HCT116 (cell line): ENCODE measurements at regions not wholly inside any gene's neighbourhood (a gene's known extent, or its start where the extent isn't known, plus 50 kb on each side); places are given as distances from the start of the nearest gene placed in this dataset.

Experiments used
- ATAC-seq: fragments of 200-7000 bp; cut with Tn5 transposase; 2 replicates; pipeline ENCODE4 v1.9.1; 2020; ENCODE audit warnings: mild to moderate bottlenecking, moderate library complexity
- BruUV-seq: library from RNA; stranded (reverse); fragments of 400-500 nt; replicated peaks from 2 replicates; lab custom pipeline; 2021; lab: Mats Ljungman, UMichigan
- CTCF ChIA-PET: fragments of 300-600 bp; sonication (Branson Sonifier 250); formaldehyde crosslinking; loops from one replicate; lab custom pipeline; 2021; ENCODE audit warnings: antibody characterized with exemption; lab: Charles Lee
- POLR2A ChIA-PET: fragments of 300-600, 350-600 bp; sonication (Branson Sonifier 250); formaldehyde crosslinking; loops from one replicate; lab custom pipeline; 2021; ENCODE audit warnings: antibody characterized with exemption; lab: Charles Lee
- RAD21 ChIA-PET, 2 experiments: fragments of 300-600 bp; sonication (Branson Sonifier 250); formaldehyde crosslinking; loops; one replicate each; lab custom pipeline; 2023; ENCODE audit warnings: low total read pairs in 2 of 2; ENCODE audit not compliant: uncharacterized antibody in 2 of 2, unreplicated experiment in 2 of 2, low non-redundant PET in 1 of 2; lab: Charles Lee
- DNase-seq: peaks from one replicate; pipeline ENCODE4 v3.0.0-alpha.2; 2010; ENCODE audit warnings: low read depth, low spot score
- H2AFZ ChIP-seq: fragments of 200-600 bp; shearing (Covaris generic), sonication (generic); 2 replicates; pipeline ENCODE4 v1.6.1; 2017; ENCODE audit warnings: low read depth, mixed run types, mixed read lengths, antibody characterized with exemption, low read length; ENCODE audit not compliant: poor library complexity, severe bottlenecking
- H3K27ac ChIP-seq: 2 replicates; pipeline ENCODE4 v1.5.1; 2012; ENCODE audit warnings: low read depth, low read length
- H3K27me3 ChIP-seq: fragments of 200-600 bp; sonication (generic); 2 replicates; pipeline ENCODE4 v1.6.1; 2016; ENCODE audit warnings: mixed run types, low read length, mixed read lengths; ENCODE audit not compliant: insufficient read depth
- H3K36me3 ChIP-seq, 2 experiments: fragments of 200-500 bp in 1 of 2; fragments of 200-600 bp in 1 of 2; sonication (Bioruptor generic) in 1 of 2; sonication (generic) in 1 of 2; 2 replicates each; pipeline versions ENCODE4 v1.5.1 to v1.6.1; 2014 to 2016; ENCODE audit warnings: low read length in 2 of 2, inconsistent platforms in 1 of 2, mixed read lengths in 1 of 2, mixed run types in 1 of 2; ENCODE audit not compliant: insufficient read depth in 2 of 2, control insufficient read depth in 1 of 2
- H3K4me1 ChIP-seq, 2 experiments: fragments of 200-600 bp in 1 of 2; sonication (generic) in 1 of 2; 2 replicates each; pipeline versions ENCODE4 v1.5.1 to v1.6.1; 2012 to 2017; ENCODE audit warnings: low read length in 2 of 2, inconsistent platforms in 1 of 2, mild to moderate bottlenecking in 1 of 2, mixed read lengths in 1 of 2, mixed run types in 1 of 2, moderate library complexity in 1 of 2; ENCODE audit not compliant: insufficient read depth in 2 of 2, control insufficient read depth in 1 of 2
- H3K4me2 ChIP-seq: fragments of 200-600 bp; sonication (generic); 2 replicates; pipeline ENCODE4 v1.6.1; 2017; ENCODE audit warnings: mixed run types, low read length, mixed read lengths
- H3K4me3 ChIP-seq, 2 experiments: fragments of 200-600 bp in 1 of 2; sonication (generic) in 1 of 2; replicated peaks in 1 of 2; 2 replicates each; pipeline ENCODE4 v1.5.1; 2011 to 2016; ENCODE audit warnings: low read length in 2 of 2, control low read depth in 1 of 2, low read depth in 1 of 2, mild to moderate bottlenecking in 1 of 2, mixed read lengths in 1 of 2, mixed run types in 1 of 2
- H3K79me2 ChIP-seq: fragments of 200-600 bp; sonication (generic); 2 replicates; pipeline ENCODE4 v1.6.1; 2017; ENCODE audit warnings: mild to moderate bottlenecking, mixed run types, low read length, moderate library complexity, mixed read lengths; ENCODE audit not compliant: insufficient read depth
- H3K9ac ChIP-seq: fragments of 200-600 bp; sonication (generic); 2 replicates; pipeline ENCODE4 v1.6.1; 2016; ENCODE audit warnings: low read length, mixed read lengths
- H3K9me2 ChIP-seq: fragments of 200-600 bp; sonication (generic), shearing (Covaris generic); 2 replicates; pipeline ENCODE4 v1.6.1; 2017; ENCODE audit warnings: mixed run types, mild to moderate bottlenecking, moderate library complexity; ENCODE audit not compliant: insufficient read depth
- H3K9me3 ChIP-seq, 2 experiments: fragments of 200-500 bp in 1 of 2; fragments of 200-600 bp in 1 of 2; sonication (Bioruptor generic) in 1 of 2; sonication (generic) in 1 of 2; 2 replicates each; pipeline ENCODE4 v1.6.1; 2014 to 2017; ENCODE audit warnings: low read length in 2 of 2, mixed read lengths in 2 of 2, inconsistent platforms in 1 of 2, low read depth in 1 of 2, mild to moderate bottlenecking in 1 of 2, mixed run types in 1 of 2, moderate library complexity in 1 of 2; ENCODE audit not compliant: control insufficient read depth in 1 of 2, insufficient read depth in 1 of 2
- H4K20me1 ChIP-seq: fragments of 200-600 bp; sonication (generic), shearing (Covaris generic); 2 replicates; pipeline ENCODE4 v1.6.1; 2017; ENCODE audit warnings: mixed run types, mild to moderate bottlenecking, moderate library complexity; ENCODE audit not compliant: insufficient read depth
- CBX3 ChIP-seq: IDR thresholded peaks from 2 replicates; pipeline ENCODE4 v1.6.1; 2012; ENCODE audit warnings: low read depth
- CEBPB ChIP-seq: IDR thresholded peaks from 2 replicates; pipeline ENCODE4 v1.6.1; 2012; ENCODE audit warnings: low read depth
- JUND ChIP-seq: IDR thresholded peaks from 2 replicates; pipeline ENCODE4 v1.6.1; 2012
- POLR2AphosphoS5 ChIP-seq: IDR thresholded peaks from 2 replicates; pipeline ENCODE4 v1.6.1; 2011; ENCODE audit warnings: mild to moderate bottlenecking, low read depth, low read length, moderate library complexity
- RAD21 ChIP-seq: IDR thresholded peaks from 2 replicates; pipeline ENCODE4 v1.6.1; 2012; ENCODE audit warnings: low read depth, mild to moderate bottlenecking
- SP1 ChIP-seq: IDR thresholded peaks from 2 replicates; pipeline ENCODE4 v1.6.1; 2012; ENCODE audit warnings: low read depth
- TCF7L2 ChIP-seq: IDR thresholded peaks from 2 replicates; pipeline ENCODE4 v1.7.0; 2011; ENCODE audit warnings: borderline replicate concordance, inconsistent platforms; ENCODE audit not compliant: insufficient read depth, insufficient read length; ENCODE audit errors: extremely low read depth
- YY1 ChIP-seq: IDR thresholded peaks from 2 replicates; pipeline ENCODE4 v1.6.1; 2011; ENCODE audit warnings: low read length, low read depth, moderate library complexity, mild to moderate bottlenecking; ENCODE audit not compliant: insufficient replicate concordance; ENCODE audit errors: extremely low read depth
- ZFX ChIP-seq: fragments of 450-650 bp; IDR thresholded peaks from 2 replicates; pipeline ENCODE4 v1.6.1; 2017
- intact Hi-C: fragments of 100-400 bp; cut with micrococcal nuclease; formaldehyde crosslinking; loops from 2 replicates; pipeline ENCODE4 v1.10.0; 2022
- TF ChIP-seq, protein P1 (sequence below): IDR thresholded peaks from 2 replicates; pipeline ENCODE4 v1.6.1; 2012
- TF ChIP-seq, protein P2 (sequence below): IDR thresholded peaks from 2 replicates; pipeline ENCODE4 v1.6.1; 2011; ENCODE audit warnings: mild to moderate bottlenecking, low read length, moderate library complexity; ENCODE audit not compliant: insufficient replicate concordance; ENCODE audit errors: extremely low read depth

DNA sequence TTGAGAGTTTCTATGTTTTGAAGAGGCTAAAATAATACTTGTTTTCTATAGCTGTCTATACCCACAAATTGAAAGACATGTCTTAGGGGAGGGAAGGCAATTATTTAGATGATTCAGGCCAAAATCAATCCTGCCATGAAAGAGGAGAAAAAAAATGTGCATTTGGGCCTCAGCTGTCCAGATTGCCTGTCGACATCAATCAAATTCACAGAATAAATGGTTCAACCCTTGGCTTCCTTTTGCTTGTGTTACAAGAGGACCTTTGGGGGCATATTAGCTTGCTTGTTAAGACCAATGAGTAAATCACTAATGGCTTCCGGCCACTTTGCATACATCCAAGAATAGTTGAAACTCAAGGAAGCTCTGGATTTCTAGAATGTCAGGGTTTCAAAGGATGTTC is 900.8 kb upstream of the CELF4 start:
- DNase-seq: no peak

DNA sequence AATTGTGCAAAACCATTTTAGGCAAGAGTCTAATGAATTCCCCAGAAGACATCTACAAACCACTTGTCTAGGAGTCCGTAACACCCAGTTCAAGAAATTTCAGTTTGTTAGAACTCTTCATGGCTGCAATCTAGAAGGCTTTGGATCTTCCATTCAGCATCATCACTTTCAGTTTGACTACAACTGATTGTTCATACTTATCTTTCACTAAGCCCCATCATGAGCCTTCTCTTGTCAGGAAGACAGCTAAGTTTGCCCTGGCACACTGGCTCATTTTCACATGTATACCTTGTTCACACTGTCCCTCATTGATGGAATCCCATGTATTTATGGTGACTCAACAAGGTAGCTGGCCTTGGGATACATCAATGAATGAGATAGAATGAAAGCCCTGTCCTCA is 898.4 kb upstream of the CELF4 start:
- H3K36me3 ChIP-seq: no peaks in the 10 kb centered on the region
- no peak overlapping the region for H3K4me3 ChIP-seq
- no peaks in the 10 kb centered on the region for H3K27me3 ChIP-seq
- no peaks in the 10 kb centered on the region for H3K4me1 ChIP-seq
- RAD21 ChIA-PET: no interaction called here
- no peaks in the 10 kb centered on the region for H3K9me2 ChIP-seq
- H3K4me2 ChIP-seq: no peak overlapping the region
- no peak overlapping the region for H2AFZ ChIP-seq
- DNase-seq: no peak
- no peaks in the 10 kb centered on the region for H3K79me2 ChIP-seq
- no peak for ATAC-seq
- POLR2A ChIA-PET: no interaction called here
- CTCF ChIA-PET: no interaction called here
- no peak for TF ChIP-seq TCF7L2
- no peak for TF ChIP-seq ZFX
- no peak for TF ChIP-seq POLR2AphosphoS5
- TF ChIP-seq, protein P1, sequence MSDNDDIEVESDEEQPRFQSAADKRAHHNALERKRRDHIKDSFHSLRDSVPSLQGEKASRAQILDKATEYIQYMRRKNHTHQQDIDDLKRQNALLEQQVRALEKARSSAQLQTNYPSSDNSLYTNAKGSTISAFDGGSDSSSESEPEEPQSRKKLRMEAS: no peak
- no peak for TF ChIP-seq JUND
- TF ChIP-seq CBX3: no peak
- TF ChIP-seq RAD21: no peak
- H3K9me3 ChIP-seq: peaks cover 7 to 31% of the 10 kb centered on the region in 2 experiments; a peak in 2 of 4 replicates
- no peak overlapping the region for H3K27ac ChIP-seq
- no TSS peak for BruUV-seq
- no peak overlapping the region for H3K9ac ChIP-seq
- intact Hi-C loops: no loop called here
- no peaks in the 10 kb centered on the region for H4K20me1 ChIP-seq

More for the DNA sequence above, 900.8 kb upstream of the CELF4 start:
- intact Hi-C loops: no loop called here
- ChIA-PET POLR2A (no interaction called here), CTCF (no interaction called here), RAD21 (no interaction called here)
- Histone ChIP-seq H3K27ac (no peak overlapping the region), H3K9me3 (peaks cover 7 to 30% of the 10 kb centered on the region in 2 experiments; a peak in 2 of 4 replicates), H3K9ac (no peak overlapping the region), H3K4me2 (no peak overlapping the region), H3K4me1 (no peaks in the 10 kb centered on the region), H3K36me3 (no peaks in the 10 kb centered on the region), H2AFZ (no peak overlapping the region), H3K9me2 (no peaks in the 10 kb centered on the region), H3K79me2 (no peaks in the 10 kb centered on the region), H3K4me3 (no peak overlapping the region), H3K27me3 (no peaks in the 10 kb centered on the region), H4K20me1 (no peaks in the 10 kb centered on the region)
- no TSS peak for BruUV-seq
- no peak for ATAC-seq
- TF ChIP-seq, protein P2, sequence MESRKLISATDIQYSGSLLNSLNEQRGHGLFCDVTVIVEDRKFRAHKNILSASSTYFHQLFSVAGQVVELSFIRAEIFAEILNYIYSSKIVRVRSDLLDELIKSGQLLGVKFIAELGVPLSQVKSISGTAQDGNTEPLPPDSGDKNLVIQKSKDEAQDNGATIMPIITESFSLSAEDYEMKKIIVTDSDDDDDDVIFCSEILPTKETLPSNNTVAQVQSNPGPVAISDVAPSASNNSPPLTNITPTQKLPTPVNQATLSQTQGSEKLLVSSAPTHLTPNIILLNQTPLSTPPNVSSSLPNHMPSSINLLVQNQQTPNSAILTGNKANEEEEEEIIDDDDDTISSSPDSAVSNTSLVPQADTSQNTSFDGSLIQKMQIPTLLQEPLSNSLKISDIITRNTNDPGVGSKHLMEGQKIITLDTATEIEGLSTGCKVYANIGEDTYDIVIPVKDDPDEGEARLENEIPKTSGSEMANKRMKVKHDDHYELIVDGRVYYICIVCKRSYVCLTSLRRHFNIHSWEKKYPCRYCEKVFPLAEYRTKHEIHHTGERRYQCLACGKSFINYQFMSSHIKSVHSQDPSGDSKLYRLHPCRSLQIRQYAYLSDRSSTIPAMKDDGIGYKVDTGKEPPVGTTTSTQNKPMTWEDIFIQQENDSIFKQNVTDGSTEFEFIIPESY: no peak
- TF ChIP-seq YY1 (no peak), SP1 (no peak), CEBPB (no peak)
- TF ChIP-seq, all 23 proteins: peak for 0
